ENCODE measurements at regions not wholly inside any gene's neighbourhood (a gene's known extent, or its start where the extent isn't known, plus 50 kb on each side); places are given as distances from the start of the nearest gene placed in this dataset.
"Not testable (repeated sequence)": the region's sequence is repeated elsewhere in the genome, so short reads cannot be mapped to it uniquely, and the experiment has no call there.

DNA sequence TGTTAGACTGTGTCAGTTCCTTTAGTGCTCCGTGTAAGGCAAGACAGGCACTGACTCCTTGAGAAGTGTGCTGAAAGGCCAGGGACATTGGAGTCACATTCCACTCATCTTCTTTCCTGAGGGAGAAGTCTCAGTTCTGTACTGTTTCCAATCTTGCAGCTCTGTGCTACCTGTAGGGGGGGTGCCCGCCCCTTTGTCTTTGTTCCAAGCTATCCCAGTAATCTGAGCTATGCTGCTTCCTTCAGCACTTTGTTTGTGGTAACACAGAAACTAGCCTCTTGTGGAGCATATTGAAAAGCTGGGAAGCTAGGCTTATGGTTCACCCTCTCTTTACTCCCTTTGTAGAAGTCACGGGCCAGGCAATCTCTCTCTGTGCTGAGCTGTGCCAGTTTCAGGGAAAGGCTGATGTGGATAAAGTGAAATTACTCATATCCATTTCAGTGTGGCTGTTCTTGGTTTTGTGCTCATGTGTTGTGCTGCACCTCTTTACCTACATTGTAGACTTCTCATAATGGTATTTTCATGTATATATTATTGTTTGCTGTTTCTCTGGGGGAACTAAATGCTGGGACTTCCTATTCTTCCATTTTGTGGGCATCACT lies 420.2 kb downstream of the SRGAP2C start:
- TF ChIP-seq TSHZ2 (CRISPR knock-in tag; IDR thresholded peaks at IDR 0.05); ARNTL (CRISPR knock-in tag; IDR thresholded peaks at IDR 0.05; ENCODE audit: borderline replicate concordance, low read depth); ZFP3 (CRISPR knock-in tag; IDR thresholded peaks at IDR 0.05); ZFP30 (CRISPR knock-in tag; IDR thresholded peaks at IDR 0.05); GLIS3 (CRISPR knock-in tag; IDR thresholded peaks at IDR 0.05); ZNF565 (CRISPR knock-in tag; conservative IDR thresholded peaks at IDR 0.05; ENCODE audit: low read depth); TCF4 (CRISPR knock-in tag; IDR thresholded peaks at IDR 0.05; ENCODE audit: borderline replicate concordance); CSDC2 (CRISPR knock-in tag; IDR thresholded peaks at IDR 0.05); ZNF8 (CRISPR knock-in tag; IDR thresholded peaks at IDR 0.05): not testable (repeated sequence)
- TF ChIP-seq, protein P1, sequence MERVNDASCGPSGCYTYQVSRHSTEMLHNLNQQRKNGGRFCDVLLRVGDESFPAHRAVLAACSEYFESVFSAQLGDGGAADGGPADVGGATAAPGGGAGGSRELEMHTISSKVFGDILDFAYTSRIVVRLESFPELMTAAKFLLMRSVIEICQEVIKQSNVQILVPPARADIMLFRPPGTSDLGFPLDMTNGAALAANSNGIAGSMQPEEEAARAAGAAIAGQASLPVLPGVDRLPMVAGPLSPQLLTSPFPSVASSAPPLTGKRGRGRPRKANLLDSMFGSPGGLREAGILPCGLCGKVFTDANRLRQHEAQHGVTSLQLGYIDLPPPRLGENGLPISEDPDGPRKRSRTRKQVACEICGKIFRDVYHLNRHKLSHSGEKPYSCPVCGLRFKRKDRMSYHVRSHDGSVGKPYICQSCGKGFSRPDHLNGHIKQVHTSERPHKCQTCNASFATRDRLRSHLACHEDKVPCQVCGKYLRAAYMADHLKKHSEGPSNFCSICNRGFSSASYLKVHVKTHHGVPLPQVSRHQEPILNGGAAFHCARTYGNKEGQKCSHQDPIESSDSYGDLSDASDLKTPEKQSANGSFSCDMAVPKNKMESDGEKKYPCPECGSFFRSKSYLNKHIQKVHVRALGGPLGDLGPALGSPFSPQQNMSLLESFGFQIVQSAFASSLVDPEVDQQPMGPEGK (CRISPR knock-in tag; IDR thresholded peaks at IDR 0.05; ENCODE audit: borderline replicate concordance): not testable (repeated sequence)
